Limb (tissue), 2 donors: ENCODE measurements at regions not wholly inside any gene's neighbourhood (a gene's known extent, or its start where the extent isn't known, plus 50 kb on each side); places are given as distances from the start of the nearest gene placed in this dataset.

ENCODE experiments used
- DNase-seq, 2 donors: peaks; one replicate each; pipeline ENCODE4 v3.0.0-alpha.2; 2016; ENCODE audit errors: extremely low spot score in 2 of 2

DNA sequence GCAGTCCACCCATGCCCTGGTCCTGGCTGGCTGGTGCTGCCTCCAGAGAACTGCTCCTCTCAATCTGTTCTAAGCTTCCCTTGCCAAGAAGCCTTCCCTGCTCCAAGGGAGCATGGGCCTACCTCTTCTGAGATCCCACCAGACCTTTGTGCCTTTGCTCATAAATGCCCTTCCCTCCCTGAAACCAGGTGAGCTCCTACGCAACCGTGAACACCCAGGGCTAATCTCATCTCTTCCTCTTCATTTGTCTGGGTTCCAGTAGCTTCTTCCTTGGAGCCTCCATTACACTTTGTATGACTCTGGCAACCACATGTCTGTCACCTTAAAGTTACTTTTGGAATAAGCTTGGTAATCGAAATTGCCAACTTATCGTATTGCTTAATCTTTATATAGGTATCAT is 270.6 kb downstream of the PBX3 start:
- DNase-seq: no peak

DNA sequence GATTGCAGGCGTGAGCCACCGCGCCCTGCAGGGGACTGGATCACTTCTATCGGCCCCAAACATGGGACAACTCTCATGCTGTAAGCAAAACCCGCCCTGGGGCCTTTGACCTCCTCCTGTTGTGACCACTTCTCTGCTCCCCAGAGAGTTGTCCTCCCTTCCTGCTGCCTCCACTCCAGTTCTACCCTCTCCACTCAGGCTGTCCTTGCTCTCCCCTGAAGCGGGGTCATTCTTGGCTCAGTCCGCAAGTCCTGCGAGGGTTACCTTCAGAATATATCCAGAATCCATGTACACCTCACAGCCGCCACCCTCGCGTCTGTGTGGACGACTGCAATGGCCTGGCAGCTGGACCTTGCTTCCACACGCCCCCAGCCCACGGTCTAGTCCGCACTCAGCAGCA is 273.7 kb downstream of the PBX3 start:
- no peak for DNase-seq

DNA sequence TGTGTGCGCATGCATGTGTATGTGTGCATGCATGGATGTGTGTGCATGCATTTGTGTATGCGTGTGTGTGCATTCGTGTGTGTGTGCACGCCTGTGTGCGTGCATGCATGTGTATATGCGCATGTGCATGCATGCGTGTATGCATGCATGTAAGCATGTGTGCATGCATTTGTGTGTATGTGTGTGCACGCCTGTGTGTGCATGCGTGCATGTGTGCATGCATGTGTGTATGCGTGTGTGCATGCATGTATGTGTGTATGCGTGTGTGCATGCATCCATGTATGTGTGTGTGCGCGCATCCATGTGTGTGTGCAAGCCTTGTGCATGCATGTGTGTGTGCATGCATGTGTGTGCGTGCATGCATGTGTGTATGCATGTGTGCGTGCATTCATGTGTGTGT is 276.8 kb downstream of the PBX3 start:
- DNase-seq: no peak

GRCh38 chr9:126024581-126025230 is 277.5 kb downstream of the PBX3 start:
- no peak for DNase-seq

GRCh38 chr9:126025991-126026390 is 278.8 kb downstream of the PBX3 start:
- no peak for DNase-seq

- no peak for DNase-seq
These were observed 280.4 kb downstream of the PBX3 start for GRCh38 chr9:126027566-126027965.

DNA sequence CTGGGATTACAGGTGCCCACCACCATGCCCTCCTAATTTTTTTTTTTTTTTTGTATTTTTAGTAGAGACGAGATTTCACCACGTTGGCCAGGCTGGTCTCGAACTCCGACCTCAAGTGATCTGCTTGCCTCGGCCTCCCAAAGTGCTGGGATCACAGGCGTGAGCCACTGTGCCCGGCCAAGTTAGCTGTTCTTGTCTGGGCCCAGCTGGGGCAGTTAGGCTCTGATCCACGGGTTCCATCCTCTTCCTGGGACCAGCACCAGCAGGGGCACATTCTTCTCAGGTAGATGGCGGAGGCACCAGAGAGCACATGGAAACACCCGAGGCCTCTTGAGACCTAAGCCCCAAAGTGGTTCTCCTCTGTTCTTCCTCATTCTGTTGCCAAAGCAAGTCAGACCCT is 281.6 kb downstream of the PBX3 start:
- no peak for DNase-seq

DNA sequence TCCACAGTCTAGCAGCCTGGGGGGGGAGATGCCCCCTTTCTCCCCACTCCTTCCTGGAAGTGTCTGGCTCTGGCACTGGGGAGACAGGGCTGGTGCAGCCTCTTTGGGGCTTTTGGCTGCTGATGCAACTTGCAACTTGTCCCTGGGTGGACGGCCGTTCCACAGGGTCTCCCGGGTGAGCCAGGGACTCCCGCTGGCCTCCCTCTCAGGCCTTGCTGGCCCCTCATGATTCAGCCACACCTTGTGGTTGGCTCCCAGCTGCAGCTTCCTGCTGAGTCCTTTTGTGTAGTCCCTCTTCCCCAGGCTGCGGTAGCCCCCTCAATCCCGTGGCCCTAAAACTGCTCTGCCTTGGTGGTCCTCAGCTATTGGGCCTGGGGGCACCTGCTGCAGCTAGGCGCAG is 283.5 kb downstream of the PBX3 start:
- DNase-seq: peak in 1 of 2 donors; percentile 14

DNA sequence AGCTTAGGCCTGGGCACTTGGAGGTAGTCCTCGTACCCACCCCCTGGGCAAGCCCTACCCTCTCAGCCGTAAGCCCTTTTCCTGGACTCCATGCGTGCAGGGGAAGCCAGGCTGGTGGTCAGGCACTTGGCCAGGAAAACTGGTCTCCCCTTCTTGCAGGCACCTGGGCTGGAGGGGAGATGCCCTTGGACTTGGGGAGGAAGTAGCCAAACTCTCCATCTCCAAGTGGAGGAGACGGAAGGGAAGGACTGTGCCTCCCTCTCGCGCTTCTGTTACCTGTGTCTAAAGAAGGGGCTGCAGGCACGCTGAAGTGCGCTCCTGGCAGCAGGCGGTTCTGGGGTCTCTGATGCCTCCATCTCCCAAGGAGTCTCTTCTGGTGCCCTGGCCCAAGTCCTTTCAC is 283.9 kb downstream of the PBX3 start:
- no peak for DNase-seq

DNA sequence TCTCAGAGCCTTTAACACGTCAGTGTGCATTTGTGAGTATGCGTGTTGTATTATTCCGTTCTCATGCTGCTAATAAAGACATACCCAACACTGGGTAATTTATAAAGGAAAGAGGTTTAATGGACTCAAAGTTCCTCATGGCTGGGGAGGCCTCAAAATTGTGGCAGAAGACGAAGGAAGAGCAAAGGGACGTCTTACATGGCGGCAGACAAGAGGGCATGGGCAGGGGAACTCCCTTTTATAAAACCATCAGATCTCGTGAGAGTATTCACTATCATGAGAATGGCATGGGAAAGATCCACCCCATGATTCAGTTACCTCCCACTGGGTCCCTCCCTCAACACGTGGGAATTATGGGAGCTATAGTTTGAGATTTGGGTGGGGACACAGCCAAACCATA is 285.0 kb downstream of the PBX3 start:
- DNase-seq: no peak

- DNase-seq: no peak
These were observed 286.1 kb downstream of the PBX3 start for GRCh38 chr9:126033318-126033717.

- no peak for DNase-seq
These were observed 286.8 kb downstream of the PBX3 start for GRCh38 chr9:126033956-126034355.

DNA sequence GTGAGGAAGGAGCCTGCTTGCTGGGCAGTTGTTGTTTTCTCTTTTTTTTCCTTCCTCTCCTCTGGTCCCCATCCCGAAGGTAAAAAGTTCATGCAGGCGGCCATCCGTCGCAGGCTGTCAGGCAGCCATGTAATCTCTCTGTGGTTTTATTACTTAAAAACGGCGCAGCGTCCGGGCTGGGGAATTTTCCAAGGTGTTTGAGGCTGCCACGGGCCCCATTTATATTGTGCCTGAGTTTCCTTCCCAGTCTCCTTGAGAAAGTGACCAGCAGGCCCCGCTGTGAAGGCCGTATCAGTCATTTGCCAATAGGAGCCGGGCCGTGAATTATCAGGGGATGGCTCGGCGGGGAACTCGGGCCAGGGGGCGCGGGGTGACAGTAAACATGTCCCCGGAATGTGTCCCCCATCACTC is 289.7 kb downstream of the PBX3 start:
- peak; percentile 3 to 33 for DNase-seq

DNA sequence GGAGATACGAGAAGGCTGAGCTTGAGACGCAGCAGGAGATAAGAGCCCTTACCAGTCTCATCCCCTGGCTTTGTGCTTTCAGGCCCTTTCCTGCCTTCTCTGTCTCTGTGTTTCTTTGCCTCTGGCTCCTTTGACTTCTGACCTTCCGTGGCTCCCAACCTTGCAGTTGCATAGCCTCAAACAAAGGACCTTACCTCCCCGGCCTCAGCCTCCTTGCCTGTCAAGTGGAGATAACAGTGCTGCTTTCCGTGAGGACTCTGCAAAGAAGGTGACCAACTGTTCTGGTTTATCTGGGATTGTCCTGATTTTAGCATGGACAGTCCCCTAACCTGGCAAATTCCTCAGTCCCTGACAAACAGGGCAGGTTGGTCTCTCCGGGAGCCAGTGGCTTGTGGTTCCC is 287.8 kb upstream of the MVB12B start:
- DNase-seq: no peak

DNA sequence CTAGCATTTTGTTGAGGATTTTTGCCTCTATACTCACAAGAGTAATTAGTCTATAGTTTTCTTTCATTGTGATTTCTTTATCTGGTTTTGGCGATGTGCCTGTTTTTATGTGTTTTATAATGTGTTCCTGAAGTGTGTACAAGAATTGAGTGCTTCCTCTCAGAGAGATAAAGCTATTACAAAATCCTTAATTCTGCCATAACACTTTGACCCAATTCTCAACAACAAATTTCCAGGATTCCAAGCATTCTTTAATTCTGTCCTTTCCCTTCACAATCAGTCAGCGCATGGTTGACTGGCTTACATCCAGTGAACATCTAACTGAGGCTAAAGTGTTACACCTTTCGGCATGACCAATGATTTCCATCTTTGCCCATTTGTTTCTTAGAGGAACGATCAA is 282.9 kb upstream of the MVB12B start:
- DNase-seq: no peak

DNA sequence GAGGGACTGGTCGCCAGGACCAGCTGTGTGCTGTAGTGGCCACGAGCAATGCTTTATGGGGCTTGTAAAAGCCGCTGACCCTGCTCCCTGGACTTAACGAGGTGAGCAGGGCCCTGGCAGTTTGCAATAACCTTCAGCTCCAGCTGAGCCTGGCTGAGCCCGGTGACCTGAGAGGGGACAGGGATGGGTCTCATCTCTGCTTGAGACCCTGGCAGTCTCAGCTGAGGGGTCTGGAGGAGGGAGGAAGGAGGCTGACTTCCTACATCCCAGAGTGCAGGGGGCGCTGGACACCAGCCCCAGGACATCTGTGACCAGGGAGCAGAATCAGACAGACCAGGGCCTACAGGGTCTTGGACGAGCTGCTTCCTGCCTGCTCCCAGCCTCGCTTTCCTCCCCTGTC is 277.5 kb upstream of the MVB12B start:
- no peak for DNase-seq

DNA sequence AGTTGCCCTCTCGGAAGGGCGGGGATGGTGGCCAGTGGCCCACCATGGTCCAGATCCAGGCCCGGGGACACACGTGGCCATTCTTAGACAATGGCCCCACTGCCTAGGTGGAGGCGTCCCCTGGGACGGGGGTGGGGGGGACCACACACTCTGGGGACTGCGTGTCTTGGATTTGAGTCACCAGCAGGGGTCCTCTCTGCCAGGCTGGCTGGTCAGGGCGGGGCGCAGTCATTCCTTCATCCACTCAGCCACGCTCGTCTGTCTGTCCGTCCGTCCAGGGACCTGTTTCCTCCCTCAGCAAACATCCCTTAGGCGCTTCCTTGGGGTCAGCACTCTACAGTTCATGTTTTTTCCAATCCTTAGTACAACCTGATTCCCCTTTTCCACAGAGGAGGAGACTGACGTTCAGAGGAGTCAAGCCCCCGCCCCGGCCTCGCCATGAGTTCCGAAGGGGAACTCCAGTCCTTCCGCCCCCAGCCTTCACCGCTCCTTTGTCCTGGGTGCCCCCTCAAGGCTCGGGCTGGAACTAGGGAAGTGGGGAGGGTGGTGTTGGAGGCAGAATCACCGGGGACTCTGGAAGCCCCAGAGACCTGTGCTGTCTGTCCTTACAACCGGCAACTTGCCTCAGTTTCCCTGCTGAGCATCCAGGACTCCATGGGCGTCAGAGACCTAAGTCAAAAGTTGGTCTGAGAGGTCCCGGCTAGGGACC is 276.6 kb upstream of the MVB12B start:
- DNase-seq: no peak

GRCh38 chr9:126050605-126050990 is 276.0 kb upstream of the MVB12B start:
- DNase-seq: no peak

DNA sequence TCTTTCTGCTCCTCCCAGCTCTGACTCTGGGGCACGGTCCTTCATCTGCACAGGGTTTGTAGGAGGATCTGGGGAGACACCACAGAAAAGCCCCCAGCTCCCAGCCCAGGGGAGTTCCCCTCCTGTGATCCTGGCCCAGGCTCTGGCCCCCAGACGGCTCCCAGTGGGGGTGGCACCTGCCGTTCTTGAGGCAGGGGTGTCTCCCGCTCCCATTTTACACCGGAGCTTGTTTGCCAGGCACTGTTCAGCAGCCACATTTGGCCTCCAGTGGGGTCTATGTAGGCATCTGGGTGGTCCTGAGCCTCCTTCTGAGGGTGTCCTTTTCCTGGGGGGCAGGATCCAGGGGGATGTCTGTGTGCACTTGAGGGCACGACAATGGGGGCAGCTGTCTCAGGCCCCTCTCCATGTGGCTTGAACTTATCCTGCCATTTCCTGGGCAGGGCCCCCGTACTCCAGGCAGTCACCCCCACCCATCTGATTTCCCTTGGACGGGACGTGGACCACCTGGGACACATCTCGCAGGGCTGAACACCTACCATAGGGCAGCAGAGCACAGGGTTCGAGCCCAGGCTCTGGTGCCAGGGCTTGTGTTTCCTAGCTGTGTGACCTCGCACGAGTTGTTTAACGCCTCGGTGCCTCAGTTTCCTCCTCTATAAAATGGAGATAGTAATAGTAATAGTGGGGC is 275.0 kb upstream of the MVB12B start:
- no peak for DNase-seq

GRCh38 chr9:126052791-126053190 is 273.8 kb upstream of the MVB12B start:
- no peak for DNase-seq

DNA sequence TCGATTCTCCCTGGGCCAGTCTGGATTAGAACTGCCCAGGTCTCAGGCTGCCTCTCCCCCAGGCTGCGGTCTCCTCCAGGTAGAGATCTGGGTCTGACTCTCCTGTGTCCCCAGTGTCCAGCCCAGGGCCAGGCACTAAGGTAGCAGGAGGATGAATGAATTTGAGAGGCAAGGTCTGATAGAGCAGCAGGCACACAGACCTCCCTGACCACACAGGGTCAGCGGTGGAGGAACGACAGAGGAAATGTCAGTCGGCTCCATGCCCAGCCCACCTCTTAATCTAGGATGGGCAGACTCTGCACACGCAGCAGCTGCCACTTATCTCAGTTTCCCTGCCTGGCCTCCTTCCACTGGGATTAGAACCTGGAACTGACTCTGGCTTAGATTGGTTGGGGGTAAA is 272.7 kb upstream of the MVB12B start:
- DNase-seq: no peak

DNA sequence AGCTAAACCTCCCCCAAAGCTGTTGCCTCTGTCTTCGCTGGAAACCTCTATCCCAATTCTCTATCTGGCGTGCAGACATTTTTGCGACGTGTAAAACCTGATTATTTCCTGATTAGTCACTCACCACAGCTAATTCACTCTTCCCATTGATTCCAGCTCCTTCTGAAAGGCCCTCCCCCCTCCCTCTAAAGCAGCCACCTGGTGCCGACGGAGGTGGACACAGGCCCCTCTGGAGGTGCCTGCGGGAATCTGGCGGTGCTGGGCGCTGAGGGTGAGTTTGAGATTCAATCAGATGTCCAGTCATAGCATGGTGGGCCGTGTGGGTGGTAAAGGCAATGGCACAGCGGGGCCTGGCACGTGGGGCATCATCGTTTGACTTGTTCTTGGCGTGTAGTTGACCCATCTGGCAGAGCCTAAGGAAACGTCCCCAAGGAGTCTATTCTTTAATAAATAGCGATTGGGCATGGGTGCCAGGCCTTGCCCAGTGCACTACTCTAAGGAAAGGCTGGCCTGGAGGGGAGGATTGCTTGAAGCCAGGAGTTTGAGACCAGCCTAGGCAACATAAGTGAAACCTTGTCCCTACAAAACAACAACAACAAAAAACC is 271.1 kb upstream of the MVB12B start:
- peak in 1 of 2 donors; percentile 22 for DNase-seq
